Mesothelial cell of epicardium (in vitro differentiated cells): ENCODE measurements at regions not wholly inside any gene's neighbourhood (a gene's known extent, or its start where the extent isn't known, plus 50 kb on each side); places are given as distances from the start of the nearest gene placed in this dataset.

Experiments
- DNase-seq, 2 experiments: peaks; one replicate each; pipeline ENCODE4 v3.0.0; 2021; ENCODE audit warnings: low spot score in 2 of 2; ENCODE audit not compliant: unreplicated experiment in 2 of 2
- H3K27ac Mint-ChIP-seq: 2 replicates; pipeline ENCODE4 v1.8.0; 2021; ENCODE audit warnings: mixed read lengths
- H3K27me3 Mint-ChIP-seq: 2 replicates; pipeline ENCODE4 v1.8.0; 2021; ENCODE audit warnings: low read depth, mixed read lengths
- H3K36me3 Mint-ChIP-seq: 2 replicates; pipeline ENCODE4 v1.8.0; 2021; ENCODE audit warnings: mixed read lengths
- H3K4me1 Mint-ChIP-seq: 2 replicates; pipeline ENCODE4 v1.8.0; 2021; ENCODE audit warnings: mixed read lengths
- H3K4me3 Mint-ChIP-seq: 2 replicates; pipeline ENCODE4 v1.8.0; 2021; ENCODE audit warnings: mild to moderate bottlenecking, moderate library complexity, mixed read lengths
- H3K9me3 Mint-ChIP-seq: 2 replicates; pipeline ENCODE4 v1.8.0; 2021; ENCODE audit warnings: mixed read lengths
- CTCF ChIP-seq: fragments of 200-600 bp; sonication (generic); IDR thresholded peaks from one replicate; pipeline ENCODE4 v1.5.0; 2021; ENCODE audit warnings: antibody characterized with exemption; ENCODE audit not compliant: unreplicated experiment

- no peak overlapping the region for H3K27ac Mint-ChIP-seq
- no peaks in the 10 kb centered on the region for H3K36me3 Mint-ChIP-seq
- no peak for DNase-seq
- peaks cover 14% of the 10 kb centered on the region for H3K9me3 Mint-ChIP-seq
- peaks cover 41% of the 10 kb centered on the region for H3K4me1 Mint-ChIP-seq
- H3K4me3 Mint-ChIP-seq, result no peak overlapping the region
- no peaks in the 10 kb centered on the region for H3K27me3 Mint-ChIP-seq
- no peak for TF ChIP-seq CTCF
These were observed 426.6 kb downstream of the HAPSTR1 start for GRCh38 chr16:9518051-9518450.

DNA sequence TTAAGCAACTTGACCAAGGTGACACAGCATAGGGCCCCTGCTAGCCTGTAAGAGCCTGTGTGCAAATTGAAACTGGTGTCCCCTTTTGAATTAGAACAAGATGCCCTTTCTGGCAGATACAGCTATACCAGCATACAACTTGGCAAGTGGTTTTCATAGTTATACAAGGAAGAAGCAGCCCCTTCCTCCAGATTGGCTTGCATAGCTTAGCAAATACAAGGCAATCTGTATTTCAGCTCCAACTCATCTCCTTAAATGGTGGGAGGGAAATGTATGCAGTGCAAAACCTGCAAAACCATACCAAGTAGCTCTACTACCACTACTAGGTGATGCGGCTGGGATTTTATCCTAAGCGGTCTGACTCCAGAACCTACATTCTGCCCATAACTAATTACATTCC lies 427.1 kb downstream of the HAPSTR1 start:
- Mint-ChIP-seq H3K9me3 (peaks cover 10% of the 10 kb centered on the region), H3K4me3 (no peak overlapping the region), H3K4me1 (peaks cover 42% of the 10 kb centered on the region), H3K27me3 (no peaks in the 10 kb centered on the region), H3K27ac (no peak overlapping the region), H3K36me3 (no peaks in the 10 kb centered on the region)
- DNase-seq, result no peak
- no peak for TF ChIP-seq CTCF

DNA sequence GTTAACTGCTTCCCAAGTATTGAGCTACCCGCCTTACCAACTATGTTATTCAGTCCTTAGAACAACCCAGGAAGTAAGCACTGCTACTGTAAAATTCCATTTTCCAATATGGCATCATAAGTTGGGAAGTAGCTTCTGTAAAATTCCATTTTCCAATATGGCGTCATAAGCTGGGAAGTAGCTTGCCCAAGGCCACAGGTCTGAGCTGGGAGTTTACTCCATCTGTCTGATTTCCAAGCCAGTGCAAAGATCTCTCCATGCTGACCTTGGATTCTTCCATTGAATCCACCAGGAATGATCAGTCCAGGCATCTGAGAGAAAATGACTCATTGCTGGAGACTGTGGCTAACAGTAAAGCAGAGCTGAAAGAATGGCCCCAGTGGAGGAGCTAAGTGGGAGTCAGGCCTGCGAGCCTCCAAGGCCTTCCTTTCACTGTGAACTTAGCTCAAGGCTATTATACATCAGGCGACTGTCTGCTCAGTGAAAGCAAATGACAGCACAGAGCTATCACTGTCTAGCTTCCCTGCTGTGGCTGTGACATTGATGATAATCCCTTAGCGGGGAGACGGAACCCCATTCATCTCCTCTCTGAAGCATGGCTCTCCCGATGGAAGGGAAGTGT lies 430.4 kb downstream of the HAPSTR1 start:
- no peak overlapping the region for H3K4me3 Mint-ChIP-seq
- H3K9me3 Mint-ChIP-seq, result no peaks in the 10 kb centered on the region
- no peaks in the 10 kb centered on the region for H3K27me3 Mint-ChIP-seq
- no peak for DNase-seq
- no peak for TF ChIP-seq CTCF
- peak overlapping the region; percentile 67 for H3K27ac Mint-ChIP-seq
- peaks cover 55% of the 10 kb centered on the region for H3K4me1 Mint-ChIP-seq
- H3K36me3 Mint-ChIP-seq, result no peaks in the 10 kb centered on the region

GRCh38 chr16:9522614-9523013 lies 431.2 kb downstream of the HAPSTR1 start:
- peak overlapping the region; percentile 67 for H3K27ac Mint-ChIP-seq
- no peaks in the 10 kb centered on the region for H3K27me3 Mint-ChIP-seq
- no peaks in the 10 kb centered on the region for H3K36me3 Mint-ChIP-seq
- no peak overlapping the region for H3K4me3 Mint-ChIP-seq
- no peaks in the 10 kb centered on the region for H3K9me3 Mint-ChIP-seq
- no peak for DNase-seq
- no peak for TF ChIP-seq CTCF
- peaks cover 50% of the 10 kb centered on the region for H3K4me1 Mint-ChIP-seq

DNA sequence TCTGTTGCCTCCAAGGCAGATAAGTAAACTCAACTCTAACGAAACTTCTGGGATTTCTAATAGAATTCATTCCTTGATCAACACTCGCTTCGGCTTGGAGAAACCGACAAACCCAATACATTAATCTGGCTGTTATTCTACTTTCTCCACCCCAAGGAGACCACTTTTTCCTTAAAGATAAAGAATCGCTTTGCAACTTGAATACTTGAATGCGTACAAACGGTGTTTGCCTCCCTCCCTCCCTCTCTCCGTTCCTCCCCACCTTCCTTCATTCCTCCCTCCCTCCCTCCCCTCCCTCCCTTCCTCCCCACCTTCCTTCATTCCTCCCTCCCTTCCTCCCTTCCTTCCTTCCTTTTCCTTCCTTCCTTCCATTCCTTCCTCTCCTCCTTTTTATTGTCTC lies 432.6 kb downstream of the HAPSTR1 start:
- no peak for DNase-seq
- Mint-ChIP-seq H3K36me3 (no peaks in the 10 kb centered on the region), H3K4me1 (peaks cover 49% of the 10 kb centered on the region), H3K27me3 (no peaks in the 10 kb centered on the region), H3K9me3 (no peaks in the 10 kb centered on the region), H3K27ac (no peak overlapping the region), H3K4me3 (no peak overlapping the region)
- no peak for TF ChIP-seq CTCF

- Mint-ChIP-seq H3K4me1 (peaks cover 47% of the 10 kb centered on the region), H3K9me3 (no peaks in the 10 kb centered on the region), H3K27me3 (no peaks in the 10 kb centered on the region), H3K27ac (no peak overlapping the region), H3K4me3 (no peak overlapping the region), H3K36me3 (no peaks in the 10 kb centered on the region)
- TF ChIP-seq CTCF, result no peak
- no peak for DNase-seq
These were observed 433.6 kb downstream of the HAPSTR1 start for GRCh38 chr16:9525037-9525436.
